Left kidney (tissue), 1 donor: ENCODE measurements at regions not wholly inside any gene's neighbourhood (a gene's known extent, or its start where the extent isn't known, plus 50 kb on each side); places are given as distances from the start of the nearest gene placed in this dataset.

Experiments used
- DNase-seq: peaks from one replicate; pipeline ENCODE4 v3.0.0-alpha.2; 2013

GRCh38 chrX:68894513-68895340, 65.9 kb downstream of the EFNB1 start:
- DNase-seq, result no peak

GRCh38 chrX:68894142-68894512, 65.3 kb downstream of the EFNB1 start:
- no peak for DNase-seq

- DNase-seq, result no peak
Measured at GRCh38 chrX:68892651-68893050, 63.8 kb downstream of the EFNB1 start.

- DNase-seq, result no peak
Measured at GRCh38 chrX:68892134-68892533, 63.3 kb downstream of the EFNB1 start.
